Activated naive CD4-positive, alpha-beta T cell treated with anti-CD3 and anti-CD28 coated beads, Interleukin-2, amount 50 U/mL, for 72 hours (primary cell): ENCODE measurements at regions not wholly inside any gene's neighbourhood (a gene's known extent, or its start where the extent isn't known, plus 50 kb on each side); places are given as distances from the start of the nearest gene placed in this dataset.
"Not testable (repeated sequence)": the region's sequence is repeated elsewhere in the genome, so short reads cannot be mapped to it uniquely, and the experiment has no call there.

Experiments
- ATAC-seq, 2 donors: fragments of 150-1000 bp; cut with Tn5 transposase; 2 replicates each; pipeline ENCODE4 v1.10.0; 2021; ENCODE audit warnings: mild to moderate bottlenecking in 2 of 2, moderate library complexity in 2 of 2
- DNase-seq, 2 donors: peaks; one replicate each; pipeline ENCODE4 v3.0.0; 2021 to 2022; ENCODE audit warnings: low spot score in 2 of 2
- H3K27ac Mint-ChIP-seq, 2 donors: one replicate each; pipeline ENCODE4 v1.8.0; 2022; ENCODE audit warnings: mild to moderate bottlenecking in 2 of 2, mixed read lengths in 2 of 2
- H3K36me3 Mint-ChIP-seq, 2 donors: one replicate each; pipeline ENCODE4 v1.8.0; 2022; ENCODE audit warnings: mixed read lengths in 2 of 2
- H3K9me3 Mint-ChIP-seq, 2 donors: one replicate each; pipeline ENCODE4 v1.8.0; 2022; ENCODE audit warnings: mixed read lengths in 2 of 2

DNA sequence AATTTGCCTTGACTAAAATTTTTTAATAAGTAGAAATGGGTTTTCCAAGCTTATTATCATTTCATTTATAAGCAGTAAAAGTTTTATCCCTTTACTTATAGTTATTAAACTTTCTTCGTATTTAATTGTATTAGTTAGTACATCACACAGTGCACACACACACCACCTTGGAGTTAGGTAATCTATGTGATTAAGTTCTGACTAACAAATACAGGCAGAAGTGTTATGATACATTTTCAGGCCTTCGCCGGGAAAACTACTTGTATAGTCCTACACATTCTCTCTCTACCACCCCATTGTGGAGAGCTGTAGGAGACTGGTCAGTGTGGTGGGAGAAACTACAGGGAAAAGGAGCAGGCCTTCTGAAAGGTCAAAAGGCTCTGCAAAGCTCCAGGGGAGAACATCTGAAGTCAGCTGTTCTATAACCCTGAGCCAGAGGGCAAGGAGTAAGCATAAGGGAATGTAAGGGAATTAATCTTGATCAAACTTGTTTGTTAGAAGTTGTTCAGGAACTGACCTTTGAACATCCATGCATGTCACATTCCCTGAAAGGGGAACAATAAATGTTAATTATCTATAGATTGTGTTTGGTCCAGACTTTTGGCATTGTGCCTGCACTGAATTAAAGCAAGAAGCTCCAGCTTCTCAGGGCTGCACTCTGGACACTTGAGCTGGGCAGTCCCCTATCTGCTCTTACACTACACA is 231.7 kb downstream of the FSIP2 start:
- H3K9me3 Mint-ChIP-seq: peaks cover 4 to 10% of the 10 kb centered on the region in 2 donors
- ATAC-seq: no peak
- H3K27ac Mint-ChIP-seq: no peak overlapping the region
- peaks cover 0 to 6% of the 10 kb centered on the region in 2 donors for H3K36me3 Mint-ChIP-seq
- DNase-seq: no peak

DNA sequence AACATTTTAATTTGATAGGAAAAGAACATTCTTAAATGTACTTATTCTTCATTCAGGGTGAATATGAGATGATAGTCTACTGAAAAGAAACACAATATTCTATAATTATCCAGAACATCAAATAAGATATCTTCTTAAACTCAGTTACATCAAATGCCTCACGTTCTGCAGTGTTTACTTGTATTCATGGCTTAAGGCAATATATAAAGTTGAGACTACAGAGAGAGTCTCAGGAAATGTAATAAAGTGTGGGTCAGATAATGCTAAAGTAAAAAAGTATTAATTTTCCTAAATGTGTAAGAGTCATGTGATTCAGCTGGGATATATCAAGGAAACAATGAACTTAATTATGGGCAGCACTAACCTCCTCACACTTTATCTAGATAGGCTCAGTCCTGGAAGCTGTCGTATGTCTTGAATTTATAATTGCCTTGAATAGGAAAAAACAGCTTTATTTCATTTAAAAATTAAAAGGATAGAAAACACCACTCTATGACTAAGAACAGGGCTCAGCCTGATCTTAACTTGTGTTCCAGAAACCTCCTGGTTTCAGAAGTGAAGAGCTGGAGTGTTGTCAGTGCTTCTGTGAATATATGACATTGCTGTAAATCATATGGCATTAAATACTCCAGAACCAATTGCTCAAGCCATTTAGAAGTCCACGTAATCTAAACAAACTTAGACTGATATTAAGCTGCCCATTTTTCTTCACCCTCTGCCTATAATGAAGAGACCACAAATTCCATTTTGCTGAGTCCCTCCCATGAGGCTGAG is 240.2 kb downstream of the FSIP2 start:
- H3K27ac Mint-ChIP-seq: no peak overlapping the region
- ATAC-seq: no peak
- H3K36me3 Mint-ChIP-seq: peaks cover 0 to 5% of the 10 kb centered on the region in 2 donors
- DNase-seq: no peak
- H3K9me3 Mint-ChIP-seq: peaks cover 3 to 4% of the 10 kb centered on the region in 2 donors

DNA sequence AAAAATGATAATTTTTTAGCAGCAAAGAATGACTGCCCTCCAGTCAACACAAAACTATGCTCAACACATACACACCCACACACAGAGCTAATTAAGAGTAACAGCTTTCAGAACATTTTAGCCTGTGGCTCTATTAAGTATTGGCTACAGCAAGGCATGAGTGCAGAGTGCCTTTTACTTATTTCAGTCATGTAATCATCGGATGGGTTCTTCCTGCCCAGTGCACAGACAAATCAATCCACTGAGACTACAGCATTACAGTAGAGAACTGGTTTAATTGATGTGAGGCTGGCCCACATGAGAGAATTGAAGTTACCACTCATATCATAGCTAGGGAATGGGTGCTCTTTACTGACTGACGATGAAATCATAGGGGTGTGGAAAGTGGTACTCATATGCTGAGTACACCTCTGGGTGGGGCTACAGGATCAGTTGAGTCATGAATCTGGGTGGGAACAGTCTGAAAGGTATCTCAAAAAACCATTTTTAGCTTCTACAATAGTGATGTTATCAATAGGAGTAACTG is 241.0 kb downstream of the FSIP2 start:
- no peaks in the 10 kb centered on the region for H3K36me3 Mint-ChIP-seq
- H3K9me3 Mint-ChIP-seq: no peaks in the 10 kb centered on the region
- ATAC-seq: peak; percentile 24 to 78
- H3K27ac Mint-ChIP-seq: no peak overlapping the region
- no peak for DNase-seq

DNA sequence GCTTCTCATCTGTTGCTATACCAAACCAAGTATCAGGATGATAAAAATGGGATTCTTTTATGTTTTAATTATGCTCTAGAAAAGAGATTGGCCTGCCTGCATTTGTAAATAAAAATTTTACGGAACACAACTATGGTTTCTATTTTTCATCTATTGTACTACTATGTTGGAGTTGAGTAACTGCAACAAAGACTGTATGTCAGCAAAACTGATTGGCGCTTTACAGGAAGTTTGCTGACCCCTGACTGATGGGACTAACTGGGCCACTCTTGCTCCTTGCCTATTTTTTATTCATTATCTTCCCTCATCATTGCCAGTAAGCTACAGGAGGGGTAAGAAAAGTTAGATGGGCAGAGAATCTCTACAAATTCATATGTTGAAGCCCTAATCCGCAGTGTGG is 242.3 kb downstream of the FSIP2 start:
- no peak for ATAC-seq
- H3K36me3 Mint-ChIP-seq: no peaks in the 10 kb centered on the region
- no peaks in the 10 kb centered on the region for H3K9me3 Mint-ChIP-seq
- DNase-seq: no peak
- no peak overlapping the region for H3K27ac Mint-ChIP-seq

DNA sequence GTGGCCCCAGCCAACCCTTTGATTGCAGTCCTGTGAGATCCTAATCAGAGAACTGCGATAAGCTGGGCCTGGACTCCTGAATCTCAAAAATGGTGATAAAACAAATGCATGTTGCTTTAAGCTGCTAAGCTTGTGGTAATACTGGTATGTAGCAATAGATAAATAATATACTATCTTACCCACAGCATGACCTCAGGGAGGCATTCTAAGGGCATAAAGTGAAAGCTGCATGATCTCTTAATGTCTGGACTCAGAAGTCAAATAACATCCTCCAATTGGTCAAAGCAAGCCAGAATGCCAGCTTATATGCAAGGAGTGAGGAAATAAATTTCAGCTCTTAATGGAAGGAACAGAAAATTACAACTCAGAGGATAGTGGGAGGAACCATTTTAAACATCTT is 246.1 kb downstream of the FSIP2 start:
- no peaks in the 10 kb centered on the region for H3K36me3 Mint-ChIP-seq
- DNase-seq: no peak
- no peak for ATAC-seq
- H3K27ac Mint-ChIP-seq: no peak overlapping the region
- no peaks in the 10 kb centered on the region for H3K9me3 Mint-ChIP-seq

DNA sequence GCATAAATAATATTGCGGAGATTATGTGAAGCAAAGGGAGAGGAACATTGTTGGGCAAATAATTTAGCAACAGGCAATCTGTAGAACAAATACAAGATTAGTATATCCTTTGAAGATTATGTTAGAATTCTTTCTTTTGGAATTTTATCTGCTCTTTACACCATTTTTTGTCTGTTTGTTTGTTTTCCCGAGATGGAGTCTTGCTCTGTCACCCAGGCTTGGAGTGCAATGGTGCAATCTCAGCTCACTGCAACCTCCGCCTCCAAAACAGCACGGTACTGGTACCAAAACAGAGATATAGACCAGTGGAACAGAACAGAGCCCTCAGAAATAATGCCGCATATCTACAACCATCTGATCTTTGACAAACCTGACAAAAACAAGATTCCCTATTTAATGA is 250.3 kb downstream of the FSIP2 start:
- ATAC-seq, DNase-seq, H3K27ac Mint-ChIP-seq, H3K36me3 Mint-ChIP-seq, H3K9me3 Mint-ChIP-seq: not testable (repeated sequence)

DNA sequence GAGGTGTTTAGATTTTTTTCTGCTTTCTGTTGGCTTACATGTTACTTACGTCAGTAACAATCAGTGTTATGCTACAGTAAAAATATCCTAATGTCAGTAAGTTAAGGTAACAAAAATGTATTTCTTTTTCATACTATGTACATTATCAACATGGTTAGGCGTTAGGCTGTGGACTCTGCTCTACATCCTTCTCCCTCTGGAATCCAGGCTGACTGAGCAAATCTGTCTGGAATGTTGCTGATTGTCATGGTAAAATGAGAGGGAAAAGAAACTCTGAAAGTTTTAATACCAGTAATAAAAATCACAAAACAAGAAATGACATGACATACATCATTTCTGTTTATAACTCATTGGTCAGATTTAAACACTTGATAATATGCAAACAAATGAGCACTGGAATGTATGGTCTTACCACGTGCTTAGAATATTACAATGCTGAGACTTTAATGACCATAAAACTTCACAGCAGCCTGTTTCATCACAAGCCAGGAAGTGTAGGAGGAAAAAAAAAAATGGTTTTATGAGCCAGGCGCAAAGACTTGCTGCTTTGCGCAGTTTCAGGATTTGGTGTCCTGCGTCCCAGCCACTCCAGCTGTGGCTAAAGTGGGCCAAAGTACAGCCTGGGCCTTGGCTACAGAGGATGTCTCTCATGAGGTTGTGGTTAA is 252.4 kb downstream of the FSIP2 start:
- H3K9me3 Mint-ChIP-seq: peaks cover 0 to 8% of the 10 kb centered on the region in 2 donors
- no peak overlapping the region for H3K27ac Mint-ChIP-seq
- H3K36me3 Mint-ChIP-seq: peaks cover 0 to 4% of the 10 kb centered on the region in 2 donors
- DNase-seq: no peak
- no peak for ATAC-seq

DNA sequence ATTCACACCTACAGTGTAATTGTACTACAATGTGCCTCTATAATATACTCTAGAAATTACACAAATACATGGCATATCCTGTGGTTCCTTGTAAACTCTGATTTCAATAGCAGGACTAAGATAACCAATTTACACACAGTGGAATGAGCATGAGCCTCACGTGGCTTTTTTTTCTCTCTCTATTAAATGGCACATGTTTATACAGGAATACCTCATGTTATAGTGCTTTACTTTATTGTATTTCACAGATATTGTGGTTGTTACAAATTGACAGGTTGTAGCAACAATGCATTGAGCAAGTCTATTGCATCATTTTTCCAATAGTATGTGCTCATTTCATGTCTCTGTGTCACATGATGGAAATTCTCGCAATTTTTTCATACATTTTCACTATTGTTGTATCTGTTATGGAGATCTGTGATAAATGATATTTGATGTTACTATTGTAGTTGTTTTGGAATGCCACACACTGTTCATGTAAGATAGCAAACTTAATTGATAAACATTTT is 260.0 kb downstream of the FSIP2 start:
- no peak overlapping the region for H3K27ac Mint-ChIP-seq
- ATAC-seq: no peak
- DNase-seq: no peak
- peaks cover 0 to 11% of the 10 kb centered on the region in 2 donors for H3K9me3 Mint-ChIP-seq
- H3K36me3 Mint-ChIP-seq: no peaks in the 10 kb centered on the region

DNA sequence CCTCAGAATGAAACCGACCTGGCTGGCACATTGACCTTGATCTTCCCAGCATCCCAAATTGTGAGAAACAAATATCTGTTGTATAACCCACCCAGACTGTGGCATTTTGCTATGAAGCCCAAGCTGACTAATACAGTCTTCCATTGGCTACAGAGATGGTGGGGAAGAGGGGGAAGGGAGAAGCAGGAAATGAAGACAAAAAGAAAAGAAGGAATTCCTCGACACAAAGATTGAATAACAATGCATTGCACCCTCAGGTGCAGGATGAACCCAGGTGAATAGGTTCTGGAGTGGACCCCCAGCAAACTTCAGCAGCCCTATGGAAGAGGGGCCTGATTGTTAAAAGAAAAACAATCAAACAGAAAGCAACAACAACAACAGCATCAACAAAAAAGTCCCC is 270.7 kb downstream of the FSIP2 start:
- Mint-ChIP-seq H3K27ac (no peak overlapping the region), H3K36me3 (peaks cover 0 to 54% of the 10 kb centered on the region in 2 donors), H3K9me3 (peaks cover 29 to 32% of the 10 kb centered on the region in 2 donors)
- ATAC-seq (no peak), DNase-seq (no peak)

DNA sequence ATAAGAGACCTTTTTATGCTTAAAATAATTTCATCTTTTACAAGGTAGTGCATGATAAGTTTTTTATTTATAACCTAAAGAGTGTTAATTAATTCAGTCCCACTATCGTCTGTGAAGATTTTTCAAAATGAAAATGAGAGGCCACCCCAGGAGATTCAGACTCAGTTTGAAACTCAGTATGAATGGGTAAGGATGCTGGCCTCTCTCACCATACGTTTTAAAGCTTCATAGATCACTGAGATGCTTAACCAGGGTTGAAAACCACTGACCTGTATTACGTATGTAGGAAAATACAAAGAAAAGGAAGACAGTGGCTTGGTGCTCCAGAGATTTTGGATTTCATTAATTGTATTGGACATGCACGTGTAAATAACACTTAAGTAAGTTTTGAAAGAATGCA is 278.7 kb downstream of the FSIP2 start:
- H3K9me3 Mint-ChIP-seq: peaks cover 8 to 12% of the 10 kb centered on the region in 2 donors
- no peak overlapping the region for H3K27ac Mint-ChIP-seq
- peaks cover 0 to 19% of the 10 kb centered on the region in 2 donors for H3K36me3 Mint-ChIP-seq
- DNase-seq (no peak), ATAC-seq (no peak)

DNA sequence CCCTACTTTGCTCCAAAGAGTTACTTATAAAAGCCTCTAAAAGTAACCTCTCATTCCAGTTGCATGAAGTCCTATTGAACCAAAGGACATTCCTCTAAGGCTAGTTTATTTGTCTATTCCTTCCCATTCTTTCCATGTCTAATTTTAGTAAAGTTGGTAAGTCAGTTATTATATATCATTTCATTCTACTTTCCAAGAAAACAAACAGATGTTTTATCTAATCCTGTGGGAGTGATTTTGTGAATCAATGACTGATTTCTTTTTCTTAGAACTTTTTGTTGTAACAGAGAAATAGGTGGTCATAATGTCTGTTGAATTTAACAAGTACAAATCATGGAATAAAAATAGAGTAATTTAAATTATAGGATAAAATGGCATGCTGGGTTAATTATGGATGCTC is 286.3 kb downstream of the FSIP2 start:
- H3K36me3 Mint-ChIP-seq: no peaks in the 10 kb centered on the region
- DNase-seq: no peak
- peaks cover 0 to 4% of the 10 kb centered on the region in 2 donors for H3K9me3 Mint-ChIP-seq
- no peak for ATAC-seq
- no peak overlapping the region for H3K27ac Mint-ChIP-seq

DNA sequence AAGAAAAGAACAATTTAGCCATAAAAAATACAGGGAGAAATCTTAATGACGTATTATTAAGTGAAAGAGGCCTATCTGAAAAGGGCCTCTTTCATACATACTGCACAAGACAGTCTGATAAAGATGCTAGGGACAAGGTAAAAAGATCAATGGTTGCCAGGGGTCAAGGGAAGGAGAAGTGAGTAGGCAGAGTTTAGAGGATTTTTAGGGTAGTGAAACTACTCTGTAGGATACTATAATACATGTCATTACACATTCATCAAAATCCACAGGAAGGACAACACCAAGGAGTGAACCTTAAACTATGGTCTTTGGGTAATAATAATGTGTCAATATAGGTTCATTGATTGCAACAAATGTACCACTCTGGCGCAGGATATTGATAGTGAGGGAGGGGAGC is 289.3 kb downstream of the FSIP2 start:
- no peak for ATAC-seq
- H3K36me3 Mint-ChIP-seq: no peaks in the 10 kb centered on the region

DNA sequence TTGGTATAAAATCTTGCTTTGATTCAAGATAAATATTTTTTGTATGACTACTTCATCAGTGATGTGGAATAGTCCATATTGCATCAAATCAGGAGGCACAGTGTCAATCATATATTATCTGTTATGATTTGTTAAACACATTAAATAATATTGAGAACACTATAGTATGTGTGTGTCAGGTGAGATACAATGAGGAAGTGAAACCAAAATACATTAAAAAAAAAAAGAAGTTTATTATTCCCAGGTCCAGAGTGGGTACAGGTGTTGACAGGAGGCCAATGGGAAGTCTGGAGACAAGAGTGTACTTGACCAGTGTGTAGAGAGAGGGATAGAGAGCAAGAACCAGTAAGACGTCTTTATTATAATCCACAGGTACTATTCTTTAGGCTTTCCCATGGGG is 292.6 kb downstream of the FSIP2 start:
- Mint-ChIP-seq H3K36me3 (no peaks in the 10 kb centered on the region), H3K27ac (no peak overlapping the region), H3K9me3 (no peaks in the 10 kb centered on the region)
- DNase-seq (no peak), ATAC-seq (no peak)

More for the DNA sequence above, 289.3 kb downstream of the FSIP2 start:
- Mint-ChIP-seq H3K9me3 (no peaks in the 10 kb centered on the region), H3K27ac (no peak overlapping the region)
- no peak for DNase-seq

DNA sequence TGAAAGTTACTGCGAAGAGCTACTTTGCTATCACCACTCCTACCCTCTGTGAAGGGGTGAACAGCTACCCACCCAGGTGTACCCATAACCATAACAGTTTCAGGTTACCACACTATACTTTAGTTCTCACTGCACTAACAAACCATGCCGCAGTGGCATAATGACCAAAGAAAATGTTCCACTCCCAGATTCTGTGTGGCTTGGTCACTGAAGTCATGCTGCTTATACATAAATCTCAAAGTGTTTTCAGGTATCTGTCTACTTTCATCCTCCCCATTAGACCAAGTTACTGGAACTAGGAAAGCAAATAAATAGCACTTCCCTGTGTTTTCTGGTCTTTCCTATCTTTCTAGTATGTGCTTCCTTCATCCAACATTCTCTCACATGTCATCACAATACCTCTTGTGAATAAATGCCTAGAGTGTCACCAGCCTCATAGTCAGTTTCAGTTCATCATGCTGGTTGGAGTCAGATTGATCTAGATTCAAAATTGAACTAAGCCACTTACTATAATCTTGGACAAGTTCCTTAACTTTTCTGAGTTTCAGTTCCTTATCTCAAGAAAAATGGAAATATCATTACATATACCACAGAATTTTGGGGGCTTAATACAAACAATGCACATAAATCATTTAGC is 293.6 kb downstream of the FSIP2 start:
- DNase-seq (no peak), ATAC-seq (no peak)
- Mint-ChIP-seq H3K36me3 (no peaks in the 10 kb centered on the region), H3K9me3 (no peaks in the 10 kb centered on the region), H3K27ac (no peak overlapping the region)

DNA sequence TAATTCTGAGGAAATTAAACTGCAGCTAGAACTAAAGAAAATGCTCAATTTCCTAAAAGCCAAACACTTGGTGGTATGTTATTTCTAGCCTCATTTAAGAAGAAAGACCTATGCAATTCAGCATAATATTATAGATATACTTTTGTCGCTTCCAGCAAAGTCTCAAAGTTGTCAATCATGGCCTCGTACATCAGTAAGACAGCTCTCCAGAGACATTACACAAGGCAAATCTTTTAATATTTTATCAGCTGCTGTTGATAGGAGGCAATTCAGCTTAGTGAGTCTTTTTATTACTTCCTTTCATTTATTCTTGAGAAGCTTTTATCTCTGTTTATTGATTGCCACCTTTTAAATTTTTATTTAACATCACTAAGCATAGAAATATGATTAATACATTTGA is 294.3 kb downstream of the FSIP2 start:
- no peak for DNase-seq
- no peaks in the 10 kb centered on the region for H3K9me3 Mint-ChIP-seq
- no peak for ATAC-seq

DNA sequence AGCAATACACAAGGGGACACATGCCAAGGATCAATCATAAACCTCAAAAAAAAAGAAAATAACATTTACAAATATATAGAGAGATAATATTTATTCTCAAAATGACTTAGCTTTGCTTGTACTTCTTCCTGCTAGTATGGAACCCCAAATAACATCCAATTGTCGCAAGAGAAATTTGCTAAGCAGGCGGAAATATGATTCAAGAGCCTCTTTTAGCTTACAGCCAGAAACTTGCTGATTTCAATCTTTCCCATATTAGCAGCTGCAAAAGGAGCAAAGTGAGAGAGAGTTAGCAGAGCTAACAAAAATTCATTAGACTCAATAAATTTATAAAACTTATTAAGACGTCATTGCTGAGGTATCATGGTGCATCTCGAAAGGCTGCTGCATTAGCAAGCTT is 294.9 kb downstream of the FSIP2 start:
- H3K9me3 Mint-ChIP-seq: no peaks in the 10 kb centered on the region
- ATAC-seq (no peak), DNase-seq (no peak)
- H3K27ac Mint-ChIP-seq: no peak overlapping the region
- no peaks in the 10 kb centered on the region for H3K36me3 Mint-ChIP-seq

More for the DNA sequence above, 294.3 kb downstream of the FSIP2 start:
- no peaks in the 10 kb centered on the region for H3K36me3 Mint-ChIP-seq
- H3K27ac Mint-ChIP-seq: no peak overlapping the region
